ENCODE measurements at regions not wholly inside any gene's neighbourhood (a gene's known extent, or its start where the extent isn't known, plus 50 kb on each side); places are given as distances from the start of the nearest gene placed in this dataset.

DNA sequence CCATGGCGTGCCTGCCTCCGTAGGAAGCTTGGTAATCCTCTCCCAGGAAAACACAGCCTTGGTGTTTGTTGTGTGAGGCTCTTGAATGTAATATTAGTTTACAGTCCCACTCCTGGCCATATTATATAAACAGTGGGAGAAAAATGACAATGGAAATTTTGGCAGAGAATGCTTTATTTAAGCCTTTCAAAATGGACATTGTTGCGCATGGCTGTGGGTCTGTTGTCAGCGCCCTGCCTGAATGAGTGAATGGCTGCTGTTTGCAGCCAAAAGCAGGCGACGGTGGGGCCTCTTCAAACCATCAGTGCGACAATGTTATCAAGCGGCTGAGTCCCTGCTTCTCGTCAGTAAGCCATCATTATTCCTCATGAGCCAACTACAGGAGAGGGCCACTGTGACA lies 201.8 kb upstream of the RMST start:
- no peaks in the 10 kb centered on the region for H3K27me3 ChIP-seq
- WGBS, 2 donors, result 90 to 91% methylated on average over 9 of the region's 9 CpGs
- H3K4me1 ChIP-seq, result peaks cover 0 to 6% (median 0%) of the 10 kb centered on the region in 4 donors
- no peaks in the 10 kb centered on the region for H3K9me3 ChIP-seq
- intact Hi-C loops (cut with DNase I), result no loop called here
- TF ChIP-seq POLR2AphosphoS5 (IDR thresholded peaks at IDR 0.05) (no peak), POLR2A (IDR thresholded peaks at IDR 0.05) (no peak), EP300 (IDR thresholded peaks at IDR 0.05) (no peak)
- TF ChIP-seq, protein P1, sequence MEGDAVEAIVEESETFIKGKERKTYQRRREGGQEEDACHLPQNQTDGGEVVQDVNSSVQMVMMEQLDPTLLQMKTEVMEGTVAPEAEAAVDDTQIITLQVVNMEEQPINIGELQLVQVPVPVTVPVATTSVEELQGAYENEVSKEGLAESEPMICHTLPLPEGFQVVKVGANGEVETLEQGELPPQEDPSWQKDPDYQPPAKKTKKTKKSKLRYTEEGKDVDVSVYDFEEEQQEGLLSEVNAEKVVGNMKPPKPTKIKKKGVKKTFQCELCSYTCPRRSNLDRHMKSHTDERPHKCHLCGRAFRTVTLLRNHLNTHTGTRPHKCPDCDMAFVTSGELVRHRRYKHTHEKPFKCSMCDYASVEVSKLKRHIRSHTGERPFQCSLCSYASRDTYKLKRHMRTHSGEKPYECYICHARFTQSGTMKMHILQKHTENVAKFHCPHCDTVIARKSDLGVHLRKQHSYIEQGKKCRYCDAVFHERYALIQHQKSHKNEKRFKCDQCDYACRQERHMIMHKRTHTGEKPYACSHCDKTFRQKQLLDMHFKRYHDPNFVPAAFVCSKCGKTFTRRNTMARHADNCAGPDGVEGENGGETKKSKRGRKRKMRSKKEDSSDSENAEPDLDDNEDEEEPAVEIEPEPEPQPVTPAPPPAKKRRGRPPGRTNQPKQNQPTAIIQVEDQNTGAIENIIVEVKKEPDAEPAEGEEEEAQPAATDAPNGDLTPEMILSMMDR (IDR thresholded peaks at IDR 0.05), result no peak
- no peak for DNase-seq
- no peaks in the 10 kb centered on the region for H3K36me3 ChIP-seq
- no peak overlapping the region for H3K4me3 ChIP-seq
- H3K27ac ChIP-seq, result no peak overlapping the region

- no peaks in the 10 kb centered on the region for H3K36me3 ChIP-seq
- H3K9me3 ChIP-seq, result no peaks in the 10 kb centered on the region
- intact Hi-C loops (cut with DNase I), result no loop called here
- H3K27me3 ChIP-seq, result no peaks in the 10 kb centered on the region
- H3K27ac ChIP-seq, result no peak overlapping the region
- DNase-seq, result no peak
- TF ChIP-seq POLR2AphosphoS5 (IDR thresholded peaks at IDR 0.05) (no peak), POLR2A (IDR thresholded peaks at IDR 0.05) (no peak), EP300 (IDR thresholded peaks at IDR 0.05) (no peak)
- TF ChIP-seq, protein P1 (IDR thresholded peaks at IDR 0.05), result no peak
- no peak overlapping the region for H3K4me3 ChIP-seq
- no peaks in the 10 kb centered on the region for H3K4me1 ChIP-seq
Observed at GRCh38 chr12:97267166-97267565, 195.4 kb upstream of the RMST start.

DNA sequence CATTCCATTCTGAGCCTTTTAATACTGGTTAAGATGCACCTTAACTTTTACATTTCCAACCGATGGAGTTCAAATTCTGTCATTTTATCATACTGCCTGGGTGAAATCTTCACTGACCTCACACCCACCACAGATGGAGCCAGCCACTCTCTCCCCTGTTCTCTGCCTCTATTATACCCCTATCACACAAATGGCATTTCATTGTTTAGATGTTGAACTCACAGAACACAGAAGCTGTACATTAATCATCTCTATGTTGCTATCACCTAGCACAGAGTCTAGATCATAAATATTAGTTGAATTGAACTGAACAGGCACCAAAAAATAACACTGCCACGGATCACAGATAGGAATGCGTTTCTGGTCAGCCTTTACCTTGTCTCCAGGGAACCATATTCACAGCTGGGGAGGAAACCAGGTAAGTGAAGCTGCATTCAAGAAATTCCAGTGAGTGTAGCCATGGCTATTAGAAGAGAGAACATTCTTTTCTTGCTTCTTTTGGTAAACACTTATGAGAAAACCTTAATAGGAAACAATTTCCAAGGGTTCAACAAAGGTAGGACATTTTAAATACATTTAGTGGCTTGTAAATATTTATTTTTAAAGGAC lies 194.9 kb upstream of the RMST start:
- Histone ChIP-seq H3K27ac (no peak overlapping the region), H3K9me3 (no peaks in the 10 kb centered on the region), H3K36me3 (no peaks in the 10 kb centered on the region), H3K4me3 (no peak overlapping the region), H3K4me1 (no peaks in the 10 kb centered on the region), H3K27me3 (no peaks in the 10 kb centered on the region)
- intact Hi-C loops (cut with DNase I), result no loop called here
- 54 to 57% methylated on average over 3 of the region's 3 CpGs for WGBS, 2 donors
- no peak for TF ChIP-seq EP300 (IDR thresholded peaks at IDR 0.05)
- TF ChIP-seq, protein P1 (IDR thresholded peaks at IDR 0.05), result no peak
- TF ChIP-seq POLR2A (IDR thresholded peaks at IDR 0.05), result no peak
- no peak for TF ChIP-seq POLR2AphosphoS5 (IDR thresholded peaks at IDR 0.05)
- no peak for DNase-seq

- H3K4me3 ChIP-seq, result no peak overlapping the region
- TF ChIP-seq POLR2A (IDR thresholded peaks at IDR 0.05) (no peak), POLR2AphosphoS5 (IDR thresholded peaks at IDR 0.05) (no peak), EP300 (IDR thresholded peaks at IDR 0.05) (no peak)
- TF ChIP-seq, protein P1 (IDR thresholded peaks at IDR 0.05), result no peak
- no peak overlapping the region for H3K27ac ChIP-seq
- DNase-seq, result no peak
- H3K9me3 ChIP-seq, result no peaks in the 10 kb centered on the region
- H3K27me3 ChIP-seq, result peaks cover 0 to 4% (median 0%) of the 10 kb centered on the region in 3 donors
- H3K4me1 ChIP-seq, result peaks cover 0 to 9% (median 3%) of the 10 kb centered on the region in 4 donors
- no peaks in the 10 kb centered on the region for H3K36me3 ChIP-seq
- intact Hi-C loops (cut with DNase I), result no loop called here
Observed at GRCh38 chr12:97272471-97272870, 190.1 kb upstream of the RMST start.

GRCh38 chr12:97274386-97274785 lies 188.2 kb upstream of the RMST start:
- Histone ChIP-seq H3K9me3 (no peaks in the 10 kb centered on the region), H3K36me3 (no peaks in the 10 kb centered on the region), H3K27ac (no peak overlapping the region), H3K4me3 (no peak overlapping the region), H3K27me3 (peaks cover 0 to 4% (median 0%) of the 10 kb centered on the region in 3 donors), H3K4me1 (peaks cover 0 to 9% (median 3%) of the 10 kb centered on the region in 4 donors)
- WGBS, 2 donors, result 41 to 45% methylated on average over 2 of the region's 2 CpGs
- TF ChIP-seq POLR2AphosphoS5 (IDR thresholded peaks at IDR 0.05) (no peak), POLR2A (IDR thresholded peaks at IDR 0.05) (no peak), EP300 (IDR thresholded peaks at IDR 0.05) (no peak)
- TF ChIP-seq, protein P1 (IDR thresholded peaks at IDR 0.05), result no peak
- intact Hi-C loops (cut with DNase I), result no loop called here
- DNase-seq, result no peak

All from sigmoid colon (tissue), 6 donors.